NCI-H1417 treated with DMSO at 0.1 percent for 48 hours (cell line): ENCODE measurements at regions not wholly inside any gene's neighbourhood (a gene's known extent, or its start where the extent isn't known, plus 50 kb on each side); places are given as distances from the start of the nearest gene placed in this dataset.
"Not testable (repeated sequence)": the region's sequence is repeated elsewhere in the genome, so short reads cannot be mapped to it uniquely, and the experiment has no call there.

Experiments
- DNase-seq: peaks from one replicate; lab custom pipeline; 2025; lab: John Stamatoyannopoulos, UW

DNA sequence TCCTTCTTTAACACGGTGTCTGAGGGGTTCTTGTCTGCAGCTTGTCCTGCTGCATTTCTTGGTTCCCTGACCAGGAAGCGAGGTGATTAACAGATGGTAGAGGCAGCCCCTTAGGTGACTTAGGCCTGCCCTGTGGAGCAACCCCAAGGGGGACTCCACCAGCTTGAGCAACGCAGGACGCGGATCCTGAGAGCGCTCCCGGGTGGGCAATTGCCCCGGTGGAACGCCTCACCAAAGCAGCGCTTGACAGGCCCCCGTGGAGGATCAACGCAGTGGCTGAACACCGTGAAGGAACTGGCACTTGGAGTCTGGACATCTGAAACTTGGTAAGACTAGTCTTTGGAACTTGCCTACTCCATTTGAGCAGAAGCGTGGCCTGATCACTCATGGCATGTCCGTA, 272.9 kb upstream of the ATXN7L3B start:
- no peak for DNase-seq

DNA sequence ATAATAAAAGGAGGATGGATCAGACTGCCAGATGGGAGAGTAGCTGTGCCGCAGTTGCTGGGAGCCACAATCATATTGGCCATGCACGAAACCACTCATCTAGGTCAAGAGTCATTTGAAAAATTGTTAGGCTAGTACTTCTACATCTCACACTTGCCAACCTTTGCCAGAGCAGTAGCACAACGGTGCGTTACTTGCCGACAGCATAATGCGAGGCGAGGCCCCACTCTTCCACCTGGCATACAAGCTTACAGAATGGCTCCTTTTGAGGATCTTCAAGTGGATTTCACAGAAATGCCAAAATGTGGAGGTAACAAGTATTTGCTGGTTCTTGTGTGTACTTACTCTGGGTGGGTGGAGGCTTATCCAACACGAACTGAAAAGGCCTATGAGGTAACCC, 268.3 kb upstream of the ATXN7L3B start:
- DNase-seq = not testable (repeated sequence)

DNA sequence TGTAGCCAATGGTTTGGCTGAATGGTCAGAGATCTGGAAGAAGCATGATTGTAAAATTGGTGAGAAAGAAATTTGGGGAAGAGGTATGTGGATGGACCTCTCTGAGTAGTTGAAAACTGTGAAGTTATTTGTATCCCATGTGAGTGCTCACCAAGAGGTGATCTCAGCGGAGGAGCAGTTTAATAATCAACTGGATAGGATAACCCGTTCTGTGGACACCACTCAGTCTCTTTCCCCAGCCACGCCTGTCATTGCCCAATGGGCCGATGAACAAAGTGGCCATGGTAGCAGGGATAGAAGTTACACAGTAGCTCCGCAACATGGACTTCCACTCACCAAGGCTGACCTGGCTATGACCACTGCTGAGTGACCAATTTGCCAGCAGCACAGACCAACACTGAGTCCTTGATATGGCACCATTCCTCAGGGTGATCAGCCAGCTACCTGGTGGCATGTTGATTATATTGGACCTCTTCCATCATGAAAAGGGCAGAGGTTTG, 257.4 kb upstream of the ATXN7L3B start:
- no peak for DNase-seq

DNA sequence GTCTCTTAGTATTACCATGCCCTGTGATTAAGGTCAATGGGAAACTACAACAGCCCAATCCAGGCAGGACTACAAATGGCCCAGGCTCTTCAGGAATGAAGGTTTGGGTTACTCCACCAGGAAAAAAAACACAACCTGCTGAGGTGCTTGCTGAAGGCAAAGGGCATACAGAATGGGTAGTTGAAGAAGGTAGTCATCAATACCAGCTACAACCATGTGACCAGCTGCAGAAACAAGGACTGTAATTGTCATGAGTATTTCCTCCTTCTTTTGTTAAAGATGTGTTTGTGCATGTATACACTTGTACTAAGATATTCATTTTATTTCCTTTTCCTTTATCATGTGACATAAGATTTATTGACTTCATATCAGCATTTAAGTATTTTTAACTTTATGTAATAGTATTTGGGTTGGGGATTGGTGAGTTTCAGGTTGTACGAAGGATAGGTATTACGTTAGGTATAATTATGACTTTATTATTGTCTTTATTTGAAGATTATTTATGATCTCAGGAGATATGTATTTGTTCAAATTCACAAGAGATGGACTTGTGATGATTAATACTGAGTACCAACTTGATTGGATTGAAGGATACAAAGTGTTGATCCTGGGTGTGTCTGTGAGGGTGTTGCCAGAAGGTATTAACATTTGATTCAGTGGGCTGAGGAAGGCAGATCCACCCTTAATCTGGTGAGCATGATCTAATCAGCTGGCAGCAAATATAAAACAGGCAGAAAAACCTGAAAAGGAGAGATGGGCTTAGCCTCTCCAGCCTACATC, 256.0 kb upstream of the ATXN7L3B start:
- DNase-seq = not testable (repeated sequence)

DNA sequence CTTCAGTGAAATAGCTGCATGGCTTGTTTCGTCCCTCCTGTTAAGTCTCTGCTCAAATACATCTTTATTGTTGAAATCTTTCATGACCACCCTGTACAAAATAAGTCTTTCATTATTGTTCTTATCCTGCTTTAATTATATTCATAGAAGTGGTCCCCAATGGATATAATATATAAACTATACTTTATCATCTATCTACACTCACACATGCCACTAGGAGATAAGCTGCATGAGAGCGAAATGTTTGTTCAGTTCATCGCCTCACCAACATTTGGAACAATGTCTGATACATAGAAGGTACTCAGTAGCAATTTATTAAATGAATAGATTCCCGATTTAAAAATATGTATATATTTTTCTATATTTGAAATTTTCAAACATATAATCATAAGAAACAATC, 254.0 kb upstream of the ATXN7L3B start:
- no peak for DNase-seq

DNA sequence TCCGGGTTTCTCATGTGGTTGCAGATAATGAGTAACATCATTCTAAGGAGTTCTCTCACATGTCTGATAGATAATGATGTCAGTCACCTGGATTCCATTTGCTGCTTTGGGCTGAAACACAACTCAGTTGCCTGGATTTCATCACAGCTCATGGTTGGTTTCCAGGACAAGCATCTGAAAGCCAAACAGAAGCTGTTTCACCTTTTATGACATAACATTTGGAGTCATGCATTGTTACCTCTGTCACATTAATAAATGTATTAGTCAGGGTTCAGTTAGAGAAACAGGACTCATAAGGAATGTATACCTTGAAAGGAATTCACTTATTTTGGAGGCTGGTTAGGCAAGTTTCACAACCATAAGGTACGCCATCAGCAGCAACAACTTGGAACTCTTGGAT, 251.9 kb upstream of the ATXN7L3B start:
- DNase-seq = no peak

DNA sequence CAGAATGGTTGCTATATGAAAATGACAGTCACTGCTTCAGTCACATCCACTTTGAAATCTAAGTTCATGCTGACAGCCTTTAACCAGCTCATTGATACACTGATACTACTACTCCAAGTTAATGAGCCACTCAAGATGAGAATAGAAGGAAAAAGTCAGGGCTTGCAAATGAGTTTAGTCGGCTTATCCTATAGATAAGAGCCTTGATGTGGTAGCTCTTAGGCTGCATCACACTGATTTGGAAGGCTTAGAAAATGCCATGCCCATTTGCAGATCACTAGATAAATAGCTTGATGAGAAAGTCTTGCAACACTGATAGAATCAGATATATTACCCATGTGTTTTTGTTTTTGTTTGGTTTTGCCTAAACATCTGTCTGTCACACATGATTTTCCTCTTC, 251.4 kb upstream of the ATXN7L3B start:
- no peak for DNase-seq

DNA sequence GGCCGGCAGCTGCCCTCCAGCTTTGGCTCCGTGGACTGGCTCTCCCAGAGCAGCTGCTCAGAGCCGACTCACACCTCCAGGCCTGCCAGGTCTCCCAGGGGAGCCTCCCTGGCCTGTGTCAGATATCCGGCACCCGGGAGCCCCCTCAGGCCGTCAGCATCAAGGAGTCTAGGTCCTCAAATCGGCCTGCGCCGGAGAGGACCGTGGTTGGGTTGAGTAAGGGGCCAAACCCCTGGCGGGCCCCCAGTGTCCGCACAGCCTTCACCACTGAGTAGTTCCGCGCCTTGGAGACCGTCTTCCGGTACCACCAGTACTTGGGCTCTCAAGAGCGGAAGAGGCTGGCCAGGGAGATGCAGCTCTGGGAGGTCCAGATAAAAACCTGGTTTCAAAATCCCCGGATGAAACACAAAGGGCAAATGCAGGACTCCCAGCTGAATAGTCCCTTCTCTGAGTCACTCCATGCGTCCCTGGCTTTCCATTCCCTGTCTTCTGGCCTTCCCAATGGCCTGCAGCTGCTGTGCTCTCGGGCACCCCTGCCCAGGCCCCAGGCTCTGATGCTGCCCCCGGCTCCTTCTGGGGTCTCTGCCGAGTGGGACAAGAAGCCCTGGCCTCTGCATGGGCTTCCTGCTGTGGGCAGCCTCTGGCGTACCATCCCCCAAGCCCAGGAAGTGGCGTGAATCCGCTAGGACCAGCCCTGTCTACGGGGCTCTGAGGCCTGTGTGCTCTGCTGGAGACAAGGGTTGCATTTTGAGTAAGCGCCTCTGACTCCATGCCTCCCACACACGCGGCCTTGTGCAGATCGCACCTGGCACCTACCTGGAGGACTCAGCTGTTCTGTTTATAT, 245.1 kb upstream of the ATXN7L3B start:
- DNase-seq = no peak

DNA sequence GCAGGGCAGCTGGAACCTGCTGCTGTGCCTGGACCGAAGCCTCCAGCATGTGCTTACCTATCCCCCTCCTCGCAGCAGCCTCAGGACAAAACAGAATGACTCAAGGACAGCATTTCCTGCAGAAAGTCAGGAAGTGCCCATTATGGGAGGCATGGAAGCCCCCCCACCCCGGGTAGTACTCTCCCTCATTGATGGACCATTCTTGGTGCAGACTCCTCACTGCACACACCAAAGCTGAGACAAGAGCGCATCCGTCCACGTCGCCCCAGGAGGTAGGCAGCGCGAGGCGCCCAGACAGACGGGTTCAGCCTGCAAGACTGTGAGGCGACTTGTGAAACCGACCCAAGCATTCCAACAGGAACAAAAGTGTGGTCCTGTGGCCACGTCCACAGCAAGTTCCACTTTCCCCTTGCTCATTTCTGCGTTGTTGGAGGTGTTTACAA, 243.9 kb upstream of the ATXN7L3B start:
- DNase-seq = no peak

DNA sequence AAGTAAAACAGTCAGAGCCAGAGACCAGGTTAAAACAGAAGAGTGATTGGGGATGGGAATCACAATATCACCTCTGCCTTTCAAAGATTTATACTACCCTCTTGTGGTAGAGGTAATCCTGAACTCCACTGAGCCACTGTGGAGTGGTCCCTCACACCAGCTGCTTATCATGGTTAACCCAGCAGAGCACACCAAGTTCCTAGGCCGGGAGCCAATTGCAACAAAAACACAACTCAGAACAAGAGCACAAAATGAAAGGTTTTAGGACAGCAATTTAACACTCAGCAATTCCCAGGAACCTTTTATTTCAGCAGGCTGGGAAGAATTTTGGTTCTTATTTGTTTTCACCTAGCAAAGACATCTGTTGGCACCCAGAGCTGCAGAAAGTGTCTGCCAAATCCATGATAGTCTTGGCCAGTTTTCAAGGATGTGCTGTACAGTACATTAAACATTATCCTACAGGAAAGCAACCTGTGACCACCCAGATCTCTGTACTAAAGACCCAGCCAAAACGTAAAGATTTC, 220.5 kb upstream of the ATXN7L3B start:
- peak; percentile 15 for DNase-seq

DNA sequence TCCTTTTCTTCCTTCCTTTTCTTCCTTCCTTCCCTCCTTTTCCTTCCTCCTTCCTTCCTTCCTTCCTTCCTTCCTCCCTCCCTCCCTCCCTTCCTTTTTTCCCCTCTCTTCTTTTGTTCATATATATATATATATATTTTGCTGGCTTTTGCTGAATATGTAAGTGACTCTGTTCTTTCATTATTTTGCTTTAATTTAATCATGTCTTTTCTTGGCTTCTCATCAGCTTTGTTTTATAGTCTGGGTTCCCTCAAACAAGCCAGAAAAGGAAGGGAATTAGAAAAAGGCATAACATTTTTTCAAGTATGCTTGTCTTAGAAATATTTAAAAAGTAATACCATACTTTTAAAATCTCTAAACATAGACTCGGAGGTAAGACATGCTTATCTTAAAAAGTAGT, 219.9 kb upstream of the ATXN7L3B start:
- DNase-seq = no peak

DNA sequence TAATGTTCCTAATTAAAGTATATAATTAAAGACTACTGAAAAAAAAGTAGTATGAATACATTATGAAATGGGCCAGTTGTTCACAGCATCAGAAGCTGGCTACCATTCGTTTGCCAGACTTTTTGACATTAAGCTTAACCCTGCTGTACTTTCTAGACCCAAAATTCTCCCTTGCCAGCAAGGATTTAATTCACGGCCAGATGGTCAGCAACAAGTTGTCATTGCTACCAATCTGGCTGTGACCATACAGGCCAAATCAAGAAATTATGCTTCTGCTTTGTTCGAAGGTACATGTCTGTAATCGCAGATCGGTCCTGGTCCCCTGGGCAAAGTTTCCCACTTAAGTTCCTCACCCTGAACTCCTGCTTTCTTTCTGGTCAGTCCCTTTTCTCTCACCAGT, 217.7 kb upstream of the ATXN7L3B start:
- DNase-seq = no peak

DNA sequence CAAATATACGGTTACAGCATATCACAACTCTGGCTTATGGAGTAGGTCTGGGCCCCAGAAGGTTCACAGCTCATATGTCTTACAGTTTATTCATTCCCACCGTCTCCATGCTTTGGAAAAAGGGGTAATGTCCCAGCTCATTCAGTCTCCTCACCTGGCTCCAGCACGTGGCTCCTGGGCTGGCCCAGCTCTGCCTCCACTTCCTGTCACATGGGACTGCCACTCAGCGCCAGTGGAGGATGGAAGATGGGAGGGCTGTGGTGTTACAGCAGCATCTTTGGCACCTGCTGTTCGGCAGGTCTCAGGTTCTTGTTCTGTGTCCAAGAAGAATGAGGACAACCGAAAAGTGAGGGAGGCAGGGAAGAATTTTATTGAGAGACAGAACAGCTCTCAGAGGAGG, 216.3 kb upstream of the ATXN7L3B start:
- no peak for DNase-seq

DNA sequence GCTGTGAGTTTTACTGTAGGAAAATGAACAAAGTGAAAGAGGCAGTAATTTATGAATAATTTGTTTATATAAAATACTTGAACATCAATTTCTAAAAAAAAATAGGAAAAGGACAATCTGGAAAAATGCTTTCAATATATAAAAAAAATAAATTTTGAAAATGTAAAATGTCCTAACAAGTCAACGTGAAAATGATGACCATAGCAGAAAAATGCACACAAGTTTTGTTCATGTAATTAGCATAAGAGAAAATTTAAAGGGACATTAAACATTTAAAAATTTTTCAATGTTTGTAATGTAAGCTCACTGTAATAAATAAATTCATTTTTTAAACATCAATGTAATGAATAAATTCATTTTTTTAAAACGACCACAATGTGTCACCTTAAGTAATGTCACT, 214.8 kb upstream of the ATXN7L3B start:
- DNase-seq = no peak

DNA sequence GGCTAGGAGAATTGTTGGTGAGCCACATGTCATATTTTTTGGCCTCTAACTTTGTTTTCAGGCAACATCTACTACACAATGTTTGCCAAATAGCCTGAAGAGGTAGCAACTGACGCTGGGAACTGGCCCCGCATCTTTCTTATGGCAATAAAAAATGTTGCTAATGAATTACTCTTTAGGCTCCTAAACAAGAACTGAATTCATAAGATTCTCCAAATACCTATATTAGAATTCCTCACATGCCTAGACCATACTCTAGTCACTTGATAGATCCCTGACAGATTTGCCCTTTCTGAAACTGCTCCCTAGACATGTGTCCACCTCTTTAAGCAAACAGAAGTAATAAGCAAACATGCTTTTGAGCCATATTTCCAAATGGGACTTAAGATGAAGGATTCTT, 209.0 kb upstream of the ATXN7L3B start:
- no peak for DNase-seq

DNA sequence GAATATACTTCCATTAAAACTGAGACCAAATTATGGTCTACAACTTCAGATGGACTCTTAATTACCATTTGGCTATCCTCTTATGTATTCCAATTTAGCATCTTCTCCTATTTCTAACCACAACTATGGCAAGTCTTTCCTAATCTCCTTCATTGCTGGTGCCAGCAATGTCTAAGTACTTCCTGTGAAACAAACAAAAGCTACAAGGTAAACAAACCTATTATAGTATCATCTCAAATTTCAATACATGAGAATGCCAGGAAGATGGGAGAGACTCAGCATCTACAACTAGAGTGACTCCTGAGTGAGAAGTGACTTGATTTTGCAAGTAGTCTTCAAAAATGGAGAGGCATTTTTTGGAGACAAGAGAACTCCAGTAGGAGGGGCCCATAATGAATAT, 202.9 kb upstream of the ATXN7L3B start:
- DNase-seq = no peak

DNA sequence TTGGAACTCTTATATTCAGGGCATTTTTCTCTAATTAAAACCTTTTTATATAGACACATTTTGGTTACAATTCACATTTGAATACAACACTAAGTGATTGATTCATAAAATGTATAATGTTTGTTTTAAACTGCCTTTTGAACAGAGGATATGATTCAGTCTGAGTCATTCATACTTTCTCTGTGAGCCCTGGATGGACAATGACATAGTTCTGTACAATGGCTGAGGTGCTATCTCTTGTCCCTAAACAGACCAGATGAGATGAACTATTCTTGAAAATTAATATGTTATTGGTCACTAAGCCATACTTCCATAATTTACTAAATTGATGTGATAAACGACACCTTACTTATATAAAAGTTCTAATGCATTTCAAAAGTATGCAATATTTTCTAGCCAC, 199.7 kb upstream of the ATXN7L3B start:
- DNase-seq = no peak

DNA sequence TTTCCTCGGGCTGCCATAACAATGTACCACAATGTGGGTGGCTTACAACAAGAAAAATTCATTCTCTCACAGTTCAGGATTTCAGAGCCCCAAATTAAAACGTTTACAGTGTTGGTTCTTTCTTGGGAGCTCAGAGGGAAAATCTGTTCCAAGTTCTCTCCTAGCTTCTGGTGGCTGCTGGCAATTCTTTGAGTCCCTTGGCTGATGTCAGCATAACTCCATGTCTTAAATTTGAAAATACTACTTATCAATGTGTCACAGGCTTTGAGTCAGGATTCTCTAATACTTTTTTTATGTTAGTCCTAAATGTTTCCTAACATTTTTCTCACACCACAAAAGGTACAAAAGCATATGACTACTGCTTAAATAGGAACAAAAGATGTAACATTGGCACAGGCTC, 198.4 kb upstream of the ATXN7L3B start:
- no peak for DNase-seq

DNA sequence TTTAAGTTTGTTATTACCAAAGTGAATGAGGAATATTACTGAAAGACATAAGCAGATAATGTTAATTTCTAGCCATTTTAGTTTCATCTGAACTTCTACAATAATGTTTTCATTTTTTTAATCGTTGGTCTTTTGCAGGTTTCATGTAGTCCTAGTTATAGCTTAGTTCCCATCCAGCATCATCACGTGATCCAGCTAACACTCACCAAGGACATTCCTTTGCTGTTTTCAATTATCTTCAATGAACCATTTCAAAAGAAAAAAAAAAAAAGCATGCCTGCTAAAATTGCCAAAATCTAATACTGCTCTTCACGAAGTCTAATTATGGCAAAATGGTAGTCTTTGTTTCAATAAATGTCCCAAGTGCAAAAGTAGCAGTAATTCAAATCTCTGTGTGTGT, 187.7 kb upstream of the ATXN7L3B start:
- no peak for DNase-seq

DNA sequence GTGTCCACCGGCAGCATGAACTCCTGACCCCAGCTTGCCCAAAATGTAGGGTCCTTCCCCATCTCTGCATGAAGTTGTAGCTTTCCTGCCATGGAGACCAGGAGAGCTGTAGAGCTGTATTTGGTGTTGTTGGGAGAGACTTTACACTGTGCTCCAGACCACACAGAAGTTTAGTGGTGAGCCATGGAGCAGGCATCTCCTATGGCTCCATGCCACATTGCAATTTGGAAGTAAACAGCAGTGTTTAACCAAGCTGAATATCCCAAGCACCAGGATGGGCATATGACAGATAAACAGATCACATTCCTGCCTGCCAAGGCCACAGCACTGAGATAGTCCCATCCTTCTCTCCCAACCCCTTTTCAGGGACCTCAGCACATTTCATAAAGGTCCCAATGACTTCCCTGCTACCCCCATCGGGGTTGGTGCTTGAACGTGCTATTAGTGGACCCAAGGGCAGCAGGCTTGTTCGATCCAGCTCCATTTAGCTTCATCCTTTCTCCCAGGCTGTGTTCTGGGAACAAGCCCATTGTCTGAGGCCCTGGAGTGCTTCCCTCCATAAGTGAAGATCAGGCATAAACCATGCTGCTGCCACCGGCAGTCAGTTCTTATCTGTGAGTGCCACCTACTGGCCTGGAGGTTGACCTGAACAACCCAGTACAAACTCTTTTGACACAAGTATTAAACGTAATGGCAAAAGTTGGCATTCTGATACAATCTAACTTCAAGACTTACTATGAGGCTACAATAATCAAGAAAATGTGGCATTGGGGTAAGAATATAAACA, 172.3 kb upstream of the ATXN7L3B start:
- DNase-seq = no peak

DNA sequence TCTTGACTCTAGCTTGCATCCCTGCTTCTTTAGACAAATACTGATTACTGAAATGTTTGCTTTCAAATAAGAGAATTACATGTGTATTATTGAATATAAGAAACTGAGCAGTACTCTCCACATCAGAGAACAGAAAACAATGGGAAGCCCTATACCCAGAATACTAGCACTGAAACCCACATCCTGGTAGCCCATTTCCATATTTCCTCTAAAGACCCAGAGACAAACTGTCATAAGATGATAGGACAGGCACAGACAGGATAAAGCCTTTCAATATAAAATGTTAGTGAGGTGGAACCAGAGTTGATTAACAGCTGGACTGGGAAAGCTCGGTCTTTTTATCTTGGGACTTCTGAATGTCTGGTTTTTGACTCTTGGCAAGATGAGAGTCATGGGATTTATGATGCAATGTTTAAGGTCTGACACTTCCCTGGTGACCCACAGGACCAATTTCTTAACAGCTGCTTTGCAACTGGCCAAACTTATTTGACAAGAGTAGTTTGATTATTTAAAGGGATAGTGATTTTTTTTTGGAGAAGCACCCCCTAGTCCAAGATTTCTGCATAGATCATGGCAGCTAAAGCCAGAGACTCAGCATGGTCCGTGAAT, 166.9 kb upstream of the ATXN7L3B start:
- no peak for DNase-seq

DNA sequence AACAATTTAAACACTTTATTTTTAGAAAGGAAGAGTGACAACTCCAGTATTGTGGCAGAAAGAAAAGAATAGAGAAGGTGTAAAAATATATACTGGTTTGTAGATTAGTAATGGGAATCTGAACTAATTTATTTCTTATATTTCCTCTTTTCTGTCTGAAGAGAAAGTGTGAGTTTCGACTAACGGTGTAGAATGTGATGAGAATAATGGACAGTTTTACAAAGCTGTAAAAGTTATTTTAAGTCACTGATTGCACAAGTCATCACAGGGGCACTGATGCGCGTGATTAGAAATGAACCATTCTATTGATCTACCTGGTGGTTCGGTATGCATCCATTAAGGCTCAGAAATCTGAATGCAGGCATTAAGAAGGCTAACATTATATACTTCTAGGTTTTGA, 158.5 kb upstream of the ATXN7L3B start:
- DNase-seq = no peak
